Sigmoid colon (tissue), 4 donors: ENCODE measurements at regions not wholly inside any gene's neighbourhood (a gene's known extent, or its start where the extent isn't known, plus 50 kb on each side); places are given as distances from the start of the nearest gene placed in this dataset.

Source experiments
- POLR2A ChIP-seq, 2 donors: fragments of 450-650 bp; IDR thresholded peaks; one replicate each; pipeline ENCODE4 v1.6.1; 2016; ENCODE audit warnings: antibody characterized with exemption in 2 of 2, mild to moderate bottlenecking in 2 of 2, moderate library complexity in 2 of 2
- POLR2AphosphoS5 ChIP-seq, 4 donors: sonication (generic); formaldehyde crosslinking; IDR thresholded peaks; one replicate each; pipeline ENCODE4 v1.6.1; 2017; ENCODE audit warnings: antibody characterized with exemption in 4 of 4
- TF ChIP-seq, protein P1 (sequence below), 4 experiments: fragments of 450-650 bp in 3 of 4; fragments of 200-600 bp in 1 of 4; IDR thresholded peaks; one replicate each; pipeline ENCODE4 v1.5.1; 2016 to 2019; ENCODE audit warnings: antibody characterized with exemption in 4 of 4, mild to moderate bottlenecking in 3 of 4, moderate library complexity in 2 of 4

DNA sequence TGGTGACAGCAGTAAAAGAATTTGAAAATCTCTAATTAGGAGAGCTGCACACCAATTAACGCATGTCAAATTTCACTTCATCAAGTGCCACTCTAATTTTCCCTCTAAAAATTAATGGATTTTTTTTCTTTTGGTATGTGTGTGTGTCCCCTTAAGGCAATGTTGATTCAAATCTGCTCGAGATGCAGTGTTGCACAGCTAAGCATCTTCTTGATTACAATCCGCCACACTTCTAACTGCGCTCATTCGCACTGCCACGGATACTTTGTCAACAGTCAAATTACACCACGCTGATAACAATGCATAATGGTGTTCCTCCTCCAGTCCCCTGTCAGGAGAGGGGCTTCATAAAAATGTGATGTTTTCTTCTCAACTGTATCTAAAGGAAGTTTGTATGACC, 261.4 kb downstream of the MEIS1 start:
- TF ChIP-seq, protein P1, sequence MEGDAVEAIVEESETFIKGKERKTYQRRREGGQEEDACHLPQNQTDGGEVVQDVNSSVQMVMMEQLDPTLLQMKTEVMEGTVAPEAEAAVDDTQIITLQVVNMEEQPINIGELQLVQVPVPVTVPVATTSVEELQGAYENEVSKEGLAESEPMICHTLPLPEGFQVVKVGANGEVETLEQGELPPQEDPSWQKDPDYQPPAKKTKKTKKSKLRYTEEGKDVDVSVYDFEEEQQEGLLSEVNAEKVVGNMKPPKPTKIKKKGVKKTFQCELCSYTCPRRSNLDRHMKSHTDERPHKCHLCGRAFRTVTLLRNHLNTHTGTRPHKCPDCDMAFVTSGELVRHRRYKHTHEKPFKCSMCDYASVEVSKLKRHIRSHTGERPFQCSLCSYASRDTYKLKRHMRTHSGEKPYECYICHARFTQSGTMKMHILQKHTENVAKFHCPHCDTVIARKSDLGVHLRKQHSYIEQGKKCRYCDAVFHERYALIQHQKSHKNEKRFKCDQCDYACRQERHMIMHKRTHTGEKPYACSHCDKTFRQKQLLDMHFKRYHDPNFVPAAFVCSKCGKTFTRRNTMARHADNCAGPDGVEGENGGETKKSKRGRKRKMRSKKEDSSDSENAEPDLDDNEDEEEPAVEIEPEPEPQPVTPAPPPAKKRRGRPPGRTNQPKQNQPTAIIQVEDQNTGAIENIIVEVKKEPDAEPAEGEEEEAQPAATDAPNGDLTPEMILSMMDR (IDR thresholded peaks at IDR 0.05), result no peak
- no peak for TF ChIP-seq POLR2A (IDR thresholded peaks at IDR 0.05)
- TF ChIP-seq POLR2AphosphoS5 (IDR thresholded peaks at IDR 0.05), result peak in 1 of 4 donors; percentile 4
